ENCODE measurements at regions not wholly inside any gene's neighbourhood (a gene's known extent, or its start where the extent isn't known, plus 50 kb on each side); places are given as distances from the start of the nearest gene placed in this dataset.

- TF ChIP-seq POLR2A (IDR thresholded peaks at IDR 0.05), result no peak
- no peak for TF ChIP-seq CTCF (IDR thresholded peaks at IDR 0.05)
- no peak for TF ChIP-seq EP300 (IDR thresholded peaks at IDR 0.05; ENCODE audit: low read depth)
- no peak for TF ChIP-seq POLR2AphosphoS5 (IDR thresholded peaks at IDR 0.05)
Measured at GRCh38 chr5:88542786-88543185, 274.1 kb upstream of the TMEM161B start.

Data from transverse colon (tissue), 4 donors.